GM23338 (cell line): ENCODE measurements at regions not wholly inside any gene's neighbourhood (a gene's known extent, or its start where the extent isn't known, plus 50 kb on each side); places are given as distances from the start of the nearest gene placed in this dataset.

Experiments used
- EZH2 ChIP-seq: fragments of 200-600 bp; sonication (generic); IDR thresholded peaks from one replicate; pipeline ENCODE4 v1.8.0; 2017; ENCODE audit warnings: antibody characterized with exemption, mild to moderate bottlenecking, low read depth; ENCODE audit not compliant: unreplicated experiment
- JUNB ChIP-seq: IDR thresholded peaks from one replicate; pipeline ENCODE4 v1.6.1; 2016; ENCODE audit warnings: antibody characterized with exemption; ENCODE audit not compliant: unreplicated experiment
- POLR2AphosphoS5 ChIP-seq: IDR thresholded peaks from 2 replicates; pipeline ENCODE4 v1.6.1; 2016; ENCODE audit warnings: antibody characterized with exemption, low read depth
- ZNF114 ChIP-seq: fragments of 250-450 bp; sonication (Bioruptor Pico); IDR thresholded peaks from 2 replicates; pipeline ENCODE4 v1.5.0; 2020; ENCODE audit warnings: mild to moderate bottlenecking, moderate library complexity
- TF ChIP-seq, protein P1 (sequence below), 2 experiments: fragments of 200-600 bp in 1 of 2; sonication (generic) in 1 of 2; conservative IDR thresholded peaks; 2 replicates each; pipeline versions ENCODE4 v1.5.1 to v1.6.1; 2016 to 2017; ENCODE audit warnings: antibody characterized with exemption in 2 of 2, low read depth in 2 of 2, mild to moderate bottlenecking in 2 of 2, moderate library complexity in 1 of 2
- TF ChIP-seq, protein P2 (sequence below): IDR thresholded peaks from 2 replicates; pipeline ENCODE4 v1.6.1; 2016; ENCODE audit warnings: antibody characterized with exemption
- TF ChIP-seq, protein P3 (sequence below): IDR thresholded peaks from one replicate; pipeline ENCODE4 v1.6.1; 2018; ENCODE audit warnings: antibody characterized with exemption; ENCODE audit not compliant: unreplicated experiment

DNA sequence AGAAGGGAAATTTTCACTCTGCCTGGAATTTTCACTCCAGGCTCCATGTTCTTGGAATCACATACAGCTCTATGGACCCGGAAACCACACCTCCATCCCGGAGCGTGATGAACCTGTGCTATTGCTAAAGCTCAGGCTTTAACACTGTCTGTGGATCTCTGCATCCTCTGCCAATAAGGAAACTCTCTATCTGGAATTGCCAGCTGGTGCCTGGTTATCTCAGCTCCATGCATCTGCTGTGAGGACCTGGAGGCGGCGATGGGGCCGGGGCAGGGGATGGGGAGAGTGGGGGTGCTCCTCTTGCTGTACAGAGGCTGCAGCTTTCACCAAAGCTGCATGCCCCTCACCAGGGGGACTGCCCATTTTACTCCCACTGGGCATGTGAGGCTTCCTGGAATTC is 754.0 kb upstream of the SOX11 start:
- TF ChIP-seq, protein P1, sequence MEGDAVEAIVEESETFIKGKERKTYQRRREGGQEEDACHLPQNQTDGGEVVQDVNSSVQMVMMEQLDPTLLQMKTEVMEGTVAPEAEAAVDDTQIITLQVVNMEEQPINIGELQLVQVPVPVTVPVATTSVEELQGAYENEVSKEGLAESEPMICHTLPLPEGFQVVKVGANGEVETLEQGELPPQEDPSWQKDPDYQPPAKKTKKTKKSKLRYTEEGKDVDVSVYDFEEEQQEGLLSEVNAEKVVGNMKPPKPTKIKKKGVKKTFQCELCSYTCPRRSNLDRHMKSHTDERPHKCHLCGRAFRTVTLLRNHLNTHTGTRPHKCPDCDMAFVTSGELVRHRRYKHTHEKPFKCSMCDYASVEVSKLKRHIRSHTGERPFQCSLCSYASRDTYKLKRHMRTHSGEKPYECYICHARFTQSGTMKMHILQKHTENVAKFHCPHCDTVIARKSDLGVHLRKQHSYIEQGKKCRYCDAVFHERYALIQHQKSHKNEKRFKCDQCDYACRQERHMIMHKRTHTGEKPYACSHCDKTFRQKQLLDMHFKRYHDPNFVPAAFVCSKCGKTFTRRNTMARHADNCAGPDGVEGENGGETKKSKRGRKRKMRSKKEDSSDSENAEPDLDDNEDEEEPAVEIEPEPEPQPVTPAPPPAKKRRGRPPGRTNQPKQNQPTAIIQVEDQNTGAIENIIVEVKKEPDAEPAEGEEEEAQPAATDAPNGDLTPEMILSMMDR (conservative IDR thresholded peaks at IDR 0.05; ENCODE audit: low read depth in 2 of 2): no peak
- TF ChIP-seq EZH2 (no peak), POLR2AphosphoS5 (no peak), JUNB (no peak), ZNF114 (CRISPR knock-in tag) (no peak)
- TF ChIP-seq, protein P2, sequence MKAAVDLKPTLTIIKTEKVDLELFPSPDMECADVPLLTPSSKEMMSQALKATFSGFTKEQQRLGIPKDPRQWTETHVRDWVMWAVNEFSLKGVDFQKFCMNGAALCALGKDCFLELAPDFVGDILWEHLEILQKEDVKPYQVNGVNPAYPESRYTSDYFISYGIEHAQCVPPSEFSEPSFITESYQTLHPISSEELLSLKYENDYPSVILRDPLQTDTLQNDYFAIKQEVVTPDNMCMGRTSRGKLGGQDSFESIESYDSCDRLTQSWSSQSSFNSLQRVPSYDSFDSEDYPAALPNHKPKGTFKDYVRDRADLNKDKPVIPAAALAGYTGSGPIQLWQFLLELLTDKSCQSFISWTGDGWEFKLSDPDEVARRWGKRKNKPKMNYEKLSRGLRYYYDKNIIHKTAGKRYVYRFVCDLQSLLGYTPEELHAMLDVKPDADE: no peak
- TF ChIP-seq, protein P3, sequence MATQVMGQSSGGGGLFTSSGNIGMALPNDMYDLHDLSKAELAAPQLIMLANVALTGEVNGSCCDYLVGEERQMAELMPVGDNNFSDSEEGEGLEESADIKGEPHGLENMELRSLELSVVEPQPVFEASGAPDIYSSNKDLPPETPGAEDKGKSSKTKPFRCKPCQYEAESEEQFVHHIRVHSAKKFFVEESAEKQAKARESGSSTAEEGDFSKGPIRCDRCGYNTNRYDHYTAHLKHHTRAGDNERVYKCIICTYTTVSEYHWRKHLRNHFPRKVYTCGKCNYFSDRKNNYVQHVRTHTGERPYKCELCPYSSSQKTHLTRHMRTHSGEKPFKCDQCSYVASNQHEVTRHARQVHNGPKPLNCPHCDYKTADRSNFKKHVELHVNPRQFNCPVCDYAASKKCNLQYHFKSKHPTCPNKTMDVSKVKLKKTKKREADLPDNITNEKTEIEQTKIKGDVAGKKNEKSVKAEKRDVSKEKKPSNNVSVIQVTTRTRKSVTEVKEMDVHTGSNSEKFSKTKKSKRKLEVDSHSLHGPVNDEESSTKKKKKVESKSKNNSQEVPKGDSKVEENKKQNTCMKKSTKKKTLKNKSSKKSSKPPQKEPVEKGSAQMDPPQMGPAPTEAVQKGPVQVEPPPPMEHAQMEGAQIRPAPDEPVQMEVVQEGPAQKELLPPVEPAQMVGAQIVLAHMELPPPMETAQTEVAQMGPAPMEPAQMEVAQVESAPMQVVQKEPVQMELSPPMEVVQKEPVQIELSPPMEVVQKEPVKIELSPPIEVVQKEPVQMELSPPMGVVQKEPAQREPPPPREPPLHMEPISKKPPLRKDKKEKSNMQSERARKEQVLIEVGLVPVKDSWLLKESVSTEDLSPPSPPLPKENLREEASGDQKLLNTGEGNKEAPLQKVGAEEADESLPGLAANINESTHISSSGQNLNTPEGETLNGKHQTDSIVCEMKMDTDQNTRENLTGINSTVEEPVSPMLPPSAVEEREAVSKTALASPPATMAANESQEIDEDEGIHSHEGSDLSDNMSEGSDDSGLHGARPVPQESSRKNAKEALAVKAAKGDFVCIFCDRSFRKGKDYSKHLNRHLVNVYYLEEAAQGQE: no peak
